ENCODE measurements at regions not wholly inside any gene's neighbourhood (a gene's known extent, or its start where the extent isn't known, plus 50 kb on each side); places are given as distances from the start of the nearest gene placed in this dataset.

GRCh38 chr2:152920846-152921245 is 202.4 kb downstream of the ARL6IP6 start:
- TF ChIP-seq CTCF (IDR thresholded peaks at IDR 0.05) = no peak
- no peak overlapping the region for H3K4me3 Mint-ChIP-seq (ENCODE audit: unreplicated experiment)
- no peak overlapping the region for H3K27ac Mint-ChIP-seq (ENCODE audit: unreplicated experiment)
- no peaks in the 10 kb centered on the region for H3K9me3 Mint-ChIP-seq (ENCODE audit: low read depth)
- no peaks in the 10 kb centered on the region for H3K4me1 Mint-ChIP-seq (ENCODE audit: low read depth)
- peaks cover 9% of the 10 kb centered on the region for H3K27me3 Mint-ChIP-seq (ENCODE audit: low read depth)
- DNase-seq (ENCODE audit: low spot score) = no peak
- no peaks in the 10 kb centered on the region for H3K36me3 Mint-ChIP-seq (ENCODE audit: low read depth)

GRCh38 chr2:152910970-152911369 is 192.6 kb downstream of the ARL6IP6 start:
- Mint-ChIP-seq H3K4me3 (ENCODE audit: unreplicated experiment) (no peak overlapping the region), H3K4me1 (ENCODE audit: low read depth) (no peaks in the 10 kb centered on the region), H3K9me3 (ENCODE audit: low read depth) (peaks cover 9% of the 10 kb centered on the region), H3K36me3 (ENCODE audit: low read depth) (no peaks in the 10 kb centered on the region), H3K27me3 (ENCODE audit: low read depth) (peaks cover 4% of the 10 kb centered on the region), H3K27ac (ENCODE audit: unreplicated experiment) (no peak overlapping the region)
- no peak for TF ChIP-seq CTCF (IDR thresholded peaks at IDR 0.05)
- DNase-seq (ENCODE audit: low spot score) = no peak

GRCh38 chr2:152907046-152907445 is 188.6 kb downstream of the ARL6IP6 start:
- no peak for TF ChIP-seq CTCF (IDR thresholded peaks at IDR 0.05)
- Mint-ChIP-seq H3K27ac (ENCODE audit: unreplicated experiment) (no peak overlapping the region), H3K27me3 (ENCODE audit: low read depth) (peaks cover 2% of the 10 kb centered on the region), H3K4me3 (ENCODE audit: unreplicated experiment) (no peak overlapping the region), H3K4me1 (ENCODE audit: low read depth) (no peaks in the 10 kb centered on the region), H3K9me3 (ENCODE audit: low read depth) (peaks cover 9% of the 10 kb centered on the region), H3K36me3 (ENCODE audit: low read depth) (no peaks in the 10 kb centered on the region)
- DNase-seq (ENCODE audit: low spot score) = no peak

GRCh38 chr2:152894051-152894450 is 175.6 kb downstream of the ARL6IP6 start:
- TF ChIP-seq CTCF (IDR thresholded peaks at IDR 0.05) = no peak
- no peak overlapping the region for H3K27ac Mint-ChIP-seq (ENCODE audit: unreplicated experiment)
- DNase-seq (ENCODE audit: low spot score) = no peak
- H3K9me3 Mint-ChIP-seq (ENCODE audit: low read depth) = no peaks in the 10 kb centered on the region
- no peaks in the 10 kb centered on the region for H3K36me3 Mint-ChIP-seq (ENCODE audit: low read depth)
- H3K4me1 Mint-ChIP-seq (ENCODE audit: low read depth) = no peaks in the 10 kb centered on the region
- peaks cover 6% of the 10 kb centered on the region for H3K27me3 Mint-ChIP-seq (ENCODE audit: low read depth)
- no peak overlapping the region for H3K4me3 Mint-ChIP-seq (ENCODE audit: unreplicated experiment)

GRCh38 chr2:152890736-152891135 is 172.3 kb downstream of the ARL6IP6 start:
- Mint-ChIP-seq H3K9me3 (ENCODE audit: low read depth) (no peaks in the 10 kb centered on the region), H3K27ac (ENCODE audit: unreplicated experiment) (no peak overlapping the region), H3K27me3 (ENCODE audit: low read depth) (peaks cover 11% of the 10 kb centered on the region), H3K4me3 (ENCODE audit: unreplicated experiment) (no peak overlapping the region), H3K36me3 (ENCODE audit: low read depth) (no peaks in the 10 kb centered on the region), H3K4me1 (ENCODE audit: low read depth) (no peaks in the 10 kb centered on the region)
- TF ChIP-seq CTCF (IDR thresholded peaks at IDR 0.05) = no peak
- no peak for DNase-seq (ENCODE audit: low spot score)
